ENCODE measurements at regions not wholly inside any gene's neighbourhood (a gene's known extent, or its start where the extent isn't known, plus 50 kb on each side); places are given as distances from the start of the nearest gene placed in this dataset.

DNA sequence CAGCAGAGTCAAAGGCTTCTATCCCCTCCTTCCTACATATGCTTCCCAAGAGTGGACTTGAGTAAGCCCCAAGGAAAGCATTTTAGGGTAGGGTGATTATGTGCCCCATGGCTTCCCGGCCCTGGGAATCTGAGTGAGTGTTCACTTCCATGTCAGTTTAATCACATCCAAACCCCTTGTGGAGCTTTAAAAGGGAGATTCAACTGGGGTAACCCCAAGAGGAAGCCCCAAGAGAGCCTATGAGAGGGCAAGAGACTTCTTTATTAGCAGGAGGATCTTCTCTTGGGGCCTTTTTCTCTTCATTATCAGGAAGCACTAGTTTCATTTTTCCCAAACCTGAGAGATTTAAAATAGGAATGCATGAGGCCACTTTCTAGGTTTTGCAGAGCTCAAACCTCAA, 97.0 kb upstream of the IRF2BP2 start (continued):
- TF ChIP-seq SP4 (CRISPR knock-in tag; IDR thresholded peaks at IDR 0.05): no peak
- TF ChIP-seq ATF7 (IDR thresholded peaks at IDR 0.05): no peak
- no peak for TF ChIP-seq ATF7 (CRISPR knock-in tag; IDR thresholded peaks at IDR 0.05)

DNA sequence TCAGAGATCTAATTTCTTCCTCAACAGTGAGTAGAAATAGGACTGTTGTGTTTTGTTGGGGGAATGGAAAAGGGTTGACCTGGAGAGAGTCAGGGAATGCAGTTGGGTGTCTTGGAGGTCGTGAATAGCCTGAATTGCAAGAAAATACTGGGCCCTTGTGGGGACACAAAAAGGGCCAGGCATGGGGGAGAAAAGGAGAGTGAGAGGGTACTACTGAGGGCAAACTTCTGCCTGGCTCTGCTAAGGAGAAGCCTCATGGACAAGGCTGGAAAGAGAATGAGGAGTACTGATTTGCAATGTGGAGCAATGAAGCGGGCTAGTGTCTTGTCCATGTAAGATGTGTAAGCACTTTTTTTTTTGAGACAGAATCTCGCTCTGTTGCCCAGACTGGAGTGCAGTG, 96.2 kb upstream of the IRF2BP2 start:
- ChIA-PET CTCF (ENCODE audit: low intra/inter-chr PET ratio, low total read pairs) (no interaction called here), POLR2A (interaction anchor here (1.2 to 2.1 kb wide), 3 partner anchors 10 to 364 kb away, joined by 3 to 17 read pairs (median 5); no protein-coding TSS in a partner anchor)
- no peak for FAIRE-seq
- 91% methylated on average over 3 of the region's 3 CpGs for WGBS (ENCODE audit: low lambda C conversion rate)
- no peak for ATAC-seq
- Histone ChIP-seq H3K27ac (ENCODE audit: extremely low read length, insufficient read depth, low read length) (no peak overlapping the region), H3K4me3 (replicated peaks in 1 of 3; ENCODE audit: insufficient read depth in 1 of 3, low read depth in 2 of 3, low read length in 3 of 3) (no peak overlapping the region), H3K36me3 (replicated peaks in 1 of 2; ENCODE audit: control insufficient read depth in 1 of 2, insufficient read depth in 2 of 2, low read length in 2 of 2) (no peaks in the 10 kb centered on the region), H3K4me1 (ENCODE audit: insufficient read depth, low read length) (peaks cover 14% of the 10 kb centered on the region), H2AFZ (ENCODE audit: low read length) (no peak overlapping the region), H3K9ac (ENCODE audit: insufficient read depth, low read depth, low read length) (no peak overlapping the region), H3K79me2 (ENCODE audit: insufficient read depth, low read length) (no peaks in the 10 kb centered on the region), H3K27me3 (ENCODE audit: control insufficient read depth in 1 of 2, insufficient read depth in 2 of 2, low read length in 2 of 2) (no peaks in the 10 kb centered on the region), H4K20me1 (ENCODE audit: insufficient read depth, low read length) (no peaks in the 10 kb centered on the region), H3K4me2 (ENCODE audit: low read depth, low read length) (no peak overlapping the region), H3K9me3 (ENCODE audit: low read length) (no peaks in the 10 kb centered on the region)
- intact Hi-C loops (cut with micrococcal nuclease; ENCODE audit: unreplicated experiment): no loop called here
- no peak for DNase-seq (ENCODE audit: low spot score)
- no TSS peak for BruUV-seq (replicated peaks)
- in situ Hi-C loops (cut with HindIII; ENCODE audit: extremely low pct_ligation_motif_present, low pct_unique_long_range_greater_than_20kb): no loop called here
- no peak for TF ChIP-seq ZNF792 (CRISPR knock-in tag; IDR thresholded peaks at IDR 0.05)
- no peak for TF ChIP-seq CREB1 (IDR thresholded peaks at IDR 0.05)
- no peak for TF ChIP-seq CREB1 (CRISPR knock-in tag; IDR thresholded peaks at IDR 0.05)
- no peak for TF ChIP-seq SRSF4 (IDR thresholded peaks at IDR 0.05; ENCODE audit: low read depth, low read length, poor library complexity, severe bottlenecking)
- no peak for TF ChIP-seq MED1 (CRISPR knock-in tag; IDR thresholded peaks at IDR 0.05)
- no peak for TF ChIP-seq GFI1 (CRISPR knock-in tag; IDR thresholded peaks at IDR 0.05; ENCODE audit: borderline replicate concordance)
- no peak for TF ChIP-seq AHDC1 (CRISPR knock-in tag; IDR thresholded peaks at IDR 0.05; ENCODE audit: borderline replicate concordance)
- no peak for TF ChIP-seq ETV5 (CRISPR knock-in tag; IDR thresholded peaks at IDR 0.05; ENCODE audit: borderline replicate concordance)
- no peak for TF ChIP-seq POLR2AphosphoS5 (IDR thresholded peaks at IDR 0.05; ENCODE audit: low read depth, low read length)
- TF ChIP-seq POLR2G (IDR thresholded peaks at IDR 0.05; ENCODE audit: low read depth, low read length): no peak
- no peak for TF ChIP-seq ZNF547 (CRISPR knock-in tag; IDR thresholded peaks at IDR 0.05)
- TF ChIP-seq, protein P1, sequence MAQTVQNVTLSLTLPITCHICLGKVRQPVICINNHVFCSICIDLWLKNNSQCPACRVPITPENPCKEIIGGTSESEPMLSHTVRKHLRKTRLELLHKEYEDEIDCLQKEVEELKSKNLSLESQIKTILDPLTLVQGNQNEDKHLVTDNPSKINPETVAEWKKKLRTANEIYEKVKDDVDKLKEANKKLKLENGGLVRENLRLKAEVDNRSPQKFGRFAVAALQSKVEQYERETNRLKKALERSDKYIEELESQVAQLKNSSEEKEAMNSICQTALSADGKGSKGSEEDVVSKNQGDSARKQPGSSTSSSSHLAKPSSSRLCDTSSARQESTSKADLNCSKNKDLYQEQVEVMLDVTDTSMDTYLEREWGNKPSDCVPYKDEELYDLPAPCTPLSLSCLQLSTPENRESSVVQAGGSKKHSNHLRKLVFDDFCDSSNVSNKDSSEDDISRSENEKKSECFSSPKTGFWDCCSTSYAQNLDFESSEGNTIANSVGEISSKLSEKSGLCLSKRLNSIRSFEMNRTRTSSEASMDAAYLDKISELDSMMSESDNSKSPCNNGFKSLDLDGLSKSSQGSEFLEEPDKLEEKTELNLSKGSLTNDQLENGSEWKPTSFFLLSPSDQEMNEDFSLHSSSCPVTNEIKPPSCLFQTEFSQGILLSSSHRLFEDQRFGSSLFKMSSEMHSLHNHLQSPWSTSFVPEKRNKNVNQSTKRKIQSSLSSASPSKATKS (CRISPR knock-in tag; IDR thresholded peaks at IDR 0.05): no peak
- no peak for TF ChIP-seq TFDP1 (CRISPR knock-in tag; IDR thresholded peaks at IDR 0.05; ENCODE audit: borderline replicate concordance)
- no peak for TF ChIP-seq ZNF556 (CRISPR knock-in tag; IDR thresholded peaks at IDR 0.05; ENCODE audit: borderline replicate concordance)
